Esophagus muscularis mucosa (tissue), 4 donors: ENCODE measurements at regions not wholly inside any gene's neighbourhood (a gene's known extent, or its start where the extent isn't known, plus 50 kb on each side); places are given as distances from the start of the nearest gene placed in this dataset.

Source experiments
- DNase-seq: peaks from one replicate; pipeline ENCODE4 v3.0.0-alpha.2; 2017; ENCODE audit errors: extremely low spot score
- H3K27ac ChIP-seq, 4 donors: fragments of 200-600 bp; sonication (generic); replicated peaks in 1 of 4; 1 replicate in 3 of 4; 2 replicates in 1 of 4; pipeline ENCODE4 v1.5.1; 2016 to 2019; ENCODE audit warnings: mild to moderate bottlenecking in 1 of 4
- H3K27me3 ChIP-seq, 4 donors: fragments of 200-600 bp; sonication (generic); one replicate each; pipeline versions ENCODE4 v1.5.1 to v1.6.0; 2016 to 2019
- H3K36me3 ChIP-seq, 4 donors: fragments of 200-600 bp; sonication (generic); one replicate each; pipeline ENCODE4 v1.5.1; 2016 to 2019
- H3K4me1 ChIP-seq, 4 donors: fragments of 200-600 bp; sonication (generic); one replicate each; pipeline ENCODE4 v1.5.1; 2016 to 2019
- H3K4me3 ChIP-seq, 4 donors: fragments of 200-600 bp; sonication (generic); 1 replicate in 2 of 4; 2 replicates in 2 of 4; pipeline ENCODE4 v1.5.1; 2016 to 2019; ENCODE audit warnings: mild to moderate bottlenecking in 4 of 4, moderate library complexity in 1 of 4
- H3K9me3 ChIP-seq, 4 donors: fragments of 200-600 bp; sonication (generic); 1 replicate in 3 of 4; 2 replicates in 1 of 4; pipeline ENCODE4 v1.5.1; 2016 to 2019
- EP300 ChIP-seq: sonication (generic); formaldehyde crosslinking; IDR thresholded peaks from one replicate; pipeline ENCODE4 v1.6.1; 2017; ENCODE audit warnings: antibody characterized with exemption
- POLR2A ChIP-seq: fragments of 450-650 bp; IDR thresholded peaks from one replicate; pipeline ENCODE4 v1.6.1; 2017; ENCODE audit warnings: antibody characterized with exemption, moderate library complexity, mild to moderate bottlenecking, low read depth
- POLR2AphosphoS5 ChIP-seq, 2 donors: sonication (generic); formaldehyde crosslinking; IDR thresholded peaks; one replicate each; pipeline ENCODE4 v1.6.1; 2017; ENCODE audit warnings: antibody characterized with exemption in 2 of 2
- WGBS: methylation state at CpG from one replicate; pipeline ENCODE4 v1.1.5; 2018; 5-methylcytosine and 5-hydroxymethylcytosine counted together
- intact Hi-C: fragments of 100-400 bp; cut with DNase I; formaldehyde crosslinking; loops from one replicate; pipeline ENCODE4 v1.15.1; 2023
- TF ChIP-seq, protein P1 (sequence below), 3 experiments: fragments of 200-600 bp in 2 of 3; fragments of 450-650 bp in 1 of 3; sonication (generic) in 2 of 3; IDR thresholded peaks; one replicate each; pipeline ENCODE4 v1.5.1; 2017 to 2019; ENCODE audit warnings: antibody characterized with exemption in 3 of 3, mild to moderate bottlenecking in 2 of 3, moderate library complexity in 1 of 3

DNA sequence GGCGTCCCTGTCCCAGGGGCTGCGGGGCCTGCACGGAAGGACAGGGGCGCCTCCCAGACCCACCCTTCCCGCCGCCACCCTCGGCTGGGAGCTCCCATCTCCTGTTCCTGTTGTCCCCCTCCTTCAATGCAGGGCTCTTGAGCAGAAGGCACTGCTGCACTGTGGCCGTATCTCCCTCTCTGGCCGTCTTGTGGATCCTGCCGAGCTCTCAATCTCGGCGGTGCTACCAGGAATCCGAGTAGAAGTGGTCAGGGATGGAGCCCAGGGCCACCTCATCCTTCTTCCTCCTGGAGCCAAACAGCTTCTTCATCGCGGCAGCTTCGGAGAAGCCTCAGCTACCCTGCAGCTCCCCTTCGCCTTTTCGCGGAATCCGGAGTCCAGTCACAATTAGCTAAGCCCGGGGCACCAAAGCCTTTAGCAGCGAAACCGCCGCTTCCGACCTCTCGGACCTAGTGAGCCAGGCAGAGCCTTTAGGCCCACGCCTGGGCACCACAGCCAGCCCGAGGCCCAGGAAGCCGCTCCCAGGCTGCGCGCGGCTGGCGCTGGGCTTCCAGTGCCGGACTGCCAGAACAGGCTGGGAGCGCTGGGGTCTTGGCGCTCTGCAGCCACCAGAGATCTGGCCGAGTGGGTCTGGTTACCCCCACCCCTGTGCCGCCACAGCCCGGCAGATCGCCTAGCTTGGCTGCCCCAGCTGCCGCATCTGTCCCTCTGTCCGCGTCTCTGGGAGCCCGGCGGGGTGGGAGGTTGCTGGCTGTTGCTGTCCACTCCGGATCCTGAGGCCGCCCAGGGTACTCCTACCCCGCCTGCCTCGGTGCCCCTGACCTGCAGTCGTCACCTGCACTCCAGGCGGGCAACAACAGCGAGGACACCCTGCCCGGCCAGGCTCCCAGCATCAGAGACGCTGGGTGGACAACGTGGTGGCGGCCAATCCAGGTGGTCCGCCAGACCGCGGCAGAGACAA, 69.1 kb downstream of the ASCL4 start:
- Histone ChIP-seq H3K9me3 (no peaks in the 10 kb centered on the region), H3K36me3 (no peaks in the 10 kb centered on the region), H3K4me1 (peaks cover 14 to 26% (median 19%) of the 10 kb centered on the region in 4 donors), H3K27ac (no peak overlapping the region), H3K27me3 (peaks cover 5 to 80% (median 34%) of the 10 kb centered on the region in 4 donors), H3K4me3 (peak overlapping the region; percentile 29 to 47 (median 36))
- no peak for DNase-seq
- TF ChIP-seq EP300: no peak
- no peak for TF ChIP-seq POLR2AphosphoS5 (IDR thresholded peaks at IDR 0.05)
- no peak for TF ChIP-seq POLR2A
- TF ChIP-seq, protein P1, sequence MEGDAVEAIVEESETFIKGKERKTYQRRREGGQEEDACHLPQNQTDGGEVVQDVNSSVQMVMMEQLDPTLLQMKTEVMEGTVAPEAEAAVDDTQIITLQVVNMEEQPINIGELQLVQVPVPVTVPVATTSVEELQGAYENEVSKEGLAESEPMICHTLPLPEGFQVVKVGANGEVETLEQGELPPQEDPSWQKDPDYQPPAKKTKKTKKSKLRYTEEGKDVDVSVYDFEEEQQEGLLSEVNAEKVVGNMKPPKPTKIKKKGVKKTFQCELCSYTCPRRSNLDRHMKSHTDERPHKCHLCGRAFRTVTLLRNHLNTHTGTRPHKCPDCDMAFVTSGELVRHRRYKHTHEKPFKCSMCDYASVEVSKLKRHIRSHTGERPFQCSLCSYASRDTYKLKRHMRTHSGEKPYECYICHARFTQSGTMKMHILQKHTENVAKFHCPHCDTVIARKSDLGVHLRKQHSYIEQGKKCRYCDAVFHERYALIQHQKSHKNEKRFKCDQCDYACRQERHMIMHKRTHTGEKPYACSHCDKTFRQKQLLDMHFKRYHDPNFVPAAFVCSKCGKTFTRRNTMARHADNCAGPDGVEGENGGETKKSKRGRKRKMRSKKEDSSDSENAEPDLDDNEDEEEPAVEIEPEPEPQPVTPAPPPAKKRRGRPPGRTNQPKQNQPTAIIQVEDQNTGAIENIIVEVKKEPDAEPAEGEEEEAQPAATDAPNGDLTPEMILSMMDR (IDR thresholded peaks at IDR 0.05): no peak
- 1% methylated on average over 21 of the region's 59 CpGs for WGBS
- intact Hi-C loops: no loop called here

DNA sequence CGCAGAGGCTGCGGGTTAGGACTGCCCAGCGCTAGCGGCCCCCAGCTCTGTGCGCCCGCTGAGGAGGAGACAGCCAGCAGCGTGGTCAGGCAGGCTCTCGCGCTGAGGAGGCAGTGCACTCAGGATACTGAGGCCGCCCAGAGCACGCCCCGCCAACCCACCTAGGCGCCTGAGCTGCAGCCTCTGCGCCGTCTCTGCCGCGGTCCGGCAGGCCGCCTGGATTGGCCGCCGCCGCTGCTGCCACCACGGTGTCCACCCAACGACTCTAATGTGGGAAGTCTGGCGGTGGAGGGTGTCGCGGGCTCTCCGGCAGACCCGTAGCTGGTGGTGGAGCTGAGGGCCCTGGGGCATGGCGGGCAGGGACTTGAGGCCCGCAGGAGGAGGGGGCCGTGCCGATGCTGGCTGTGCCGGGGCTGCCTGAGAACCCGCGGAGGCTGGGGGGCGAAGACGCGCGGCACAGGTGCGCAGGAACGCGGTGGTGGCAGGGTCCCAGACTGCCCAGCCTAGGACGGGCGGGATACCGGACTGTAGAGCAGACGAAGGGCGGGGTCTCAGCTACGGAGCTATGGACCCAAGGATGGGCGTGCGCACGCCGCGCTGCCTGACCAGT, 69.9 kb downstream of the ASCL4 start:
- no peaks in the 10 kb centered on the region for H3K36me3 ChIP-seq
- peaks cover 14 to 26% (median 19%) of the 10 kb centered on the region in 4 donors for H3K4me1 ChIP-seq
- WGBS: 0% methylated on average over 4 of the region's 54 CpGs
- H3K9me3 ChIP-seq: no peaks in the 10 kb centered on the region
- H3K27me3 ChIP-seq: peaks cover 5 to 88% (median 34%) of the 10 kb centered on the region in 4 donors
- H3K27ac ChIP-seq: no peak overlapping the region
- intact Hi-C loops: no loop called here
- H3K4me3 ChIP-seq: peak overlapping the region; percentile 29 to 47 (median 36)
- no peak for TF ChIP-seq POLR2A
- TF ChIP-seq POLR2AphosphoS5 (IDR thresholded peaks at IDR 0.05): no peak
- TF ChIP-seq, protein P1 (IDR thresholded peaks at IDR 0.05): no peak
- no peak for TF ChIP-seq EP300
- DNase-seq: no peak

DNA sequence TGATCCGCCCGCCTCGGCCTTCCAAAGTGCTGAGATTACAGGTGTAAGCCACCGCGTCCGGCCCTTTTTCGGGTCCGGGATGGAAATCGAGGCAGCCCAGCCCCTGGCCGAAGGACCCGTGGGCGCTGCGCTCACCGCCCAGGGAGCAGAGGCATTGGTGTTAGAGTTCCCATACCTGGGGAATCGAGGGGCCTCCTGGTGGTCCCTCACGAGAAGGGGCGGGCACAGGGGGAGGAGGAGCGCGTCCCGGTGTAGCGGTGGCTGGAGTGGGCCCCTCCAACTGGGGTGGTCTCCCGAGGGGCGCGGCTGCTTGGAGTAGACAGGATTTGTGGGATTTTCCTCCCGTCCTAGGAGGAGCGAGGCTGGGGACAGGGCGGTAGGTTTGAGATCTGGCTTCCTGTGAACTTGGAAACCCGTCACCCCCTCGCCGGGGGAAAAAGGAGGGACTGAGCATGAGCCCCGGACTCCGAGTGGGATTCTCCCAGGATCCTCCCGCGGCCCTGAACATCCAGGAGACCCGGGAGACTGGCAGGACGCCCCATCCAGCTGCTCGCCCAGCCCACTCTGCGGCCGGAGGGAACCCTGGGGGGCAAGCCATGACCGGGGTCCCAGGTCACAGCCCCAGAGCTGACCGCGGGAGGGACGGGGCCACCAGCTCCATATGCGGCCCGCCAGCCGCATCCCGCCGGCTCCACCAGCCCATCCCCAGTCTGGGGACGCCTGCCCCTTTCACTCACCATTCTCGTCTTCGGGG, 70.9 kb downstream of the ASCL4 start:
- no peaks in the 10 kb centered on the region for H3K36me3 ChIP-seq
- no peak overlapping the region for H3K27ac ChIP-seq
- no peak for DNase-seq
- no peak overlapping the region for H3K4me3 ChIP-seq
- peaks cover 5 to 90% (median 34%) of the 10 kb centered on the region in 4 donors for H3K27me3 ChIP-seq
- intact Hi-C loops: no loop called here
- H3K9me3 ChIP-seq: no peaks in the 10 kb centered on the region
- TF ChIP-seq POLR2A (no peak), POLR2AphosphoS5 (IDR thresholded peaks at IDR 0.05) (no peak)
- TF ChIP-seq, protein P1 (IDR thresholded peaks at IDR 0.05): no peak
- 14% methylated on average over 17 of the region's 51 CpGs for WGBS
- H3K4me1 ChIP-seq: peaks cover 14 to 26% (median 19%) of the 10 kb centered on the region in 4 donors

DNA sequence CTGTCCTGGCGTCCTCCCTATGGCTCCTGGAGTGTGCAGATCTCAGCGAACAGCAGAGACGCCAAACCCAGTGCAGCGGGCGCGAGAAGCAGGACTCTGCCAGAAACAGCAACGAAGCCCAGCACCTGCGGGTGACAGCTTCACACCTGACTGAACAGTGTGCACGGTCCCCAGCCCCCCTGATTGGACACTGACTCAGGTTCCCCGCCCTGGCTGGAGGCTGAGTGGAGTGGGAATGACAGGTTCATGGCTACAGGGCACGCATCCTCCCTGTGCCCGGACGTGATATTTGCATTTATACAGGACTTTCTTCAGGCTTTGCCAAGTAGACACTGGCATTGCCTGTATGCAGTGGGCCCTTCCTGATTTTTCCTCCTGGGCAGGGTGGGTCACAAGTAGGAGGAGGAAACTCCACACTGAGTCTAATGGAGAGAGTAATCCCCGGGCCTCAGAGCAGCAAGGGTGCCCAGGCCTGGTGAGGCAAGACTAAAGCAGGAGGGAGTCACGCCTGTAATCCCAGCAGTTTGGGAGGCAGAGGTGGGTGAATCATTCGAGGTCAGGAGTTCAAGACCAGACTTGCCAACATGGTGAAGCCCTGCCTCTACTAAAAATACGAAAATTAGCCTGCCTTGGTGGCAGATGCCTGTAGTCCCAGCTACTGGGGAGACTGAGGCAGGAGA, 71.6 kb downstream of the ASCL4 start:
- intact Hi-C loops: no loop called here
- no peak overlapping the region for H3K4me3 ChIP-seq
- 63% methylated on average over 8 of the region's 17 CpGs for WGBS
- H3K27me3 ChIP-seq: peaks cover 5 to 84% (median 34%) of the 10 kb centered on the region in 4 donors
- DNase-seq: no peak
- H3K4me1 ChIP-seq: peaks cover 14 to 26% (median 19%) of the 10 kb centered on the region in 4 donors
- H3K9me3 ChIP-seq: no peaks in the 10 kb centered on the region
- no peaks in the 10 kb centered on the region for H3K36me3 ChIP-seq
- TF ChIP-seq POLR2A (no peak), POLR2AphosphoS5 (IDR thresholded peaks at IDR 0.05) (no peak), EP300 (no peak)
- TF ChIP-seq, protein P1 (IDR thresholded peaks at IDR 0.05): no peak
- H3K27ac ChIP-seq: no peak overlapping the region
